Natural killer cell treated with Interleukin-12 subunit alpha and Interleukin-12 subunit beta and Interleukin-15 and Interleukin-18, amount 100 ng/mL, for 72 hours (primary cell): ENCODE measurements at regions not wholly inside any gene's neighbourhood (a gene's known extent, or its start where the extent isn't known, plus 50 kb on each side); places are given as distances from the start of the nearest gene placed in this dataset.

Experiments used
- ATAC-seq, 2 donors: fragments of 150-1000 bp; cut with Tn5 transposase in 1 of 2; sonication (Bioruptor Pico), chemical (Tn5 transposase) in 1 of 2; 2 replicates each; pipeline ENCODE4 v1.10.0; 2021
- DNase-seq: peaks from one replicate; pipeline ENCODE4 v3.0.0; 2022; ENCODE audit warnings: low spot score
- H3K27ac Mint-ChIP-seq, 2 donors: 1 replicate in 1 of 2; 2 replicates in 1 of 2; pipeline ENCODE4 v1.8.0; 2022; ENCODE audit warnings: mixed read lengths in 2 of 2, mild to moderate bottlenecking in 1 of 2, moderate library complexity in 1 of 2
- H3K27me3 Mint-ChIP-seq, 2 donors: 1 replicate in 1 of 2; 2 replicates in 1 of 2; pipeline ENCODE4 v1.8.0; 2022; ENCODE audit warnings: mixed read lengths in 2 of 2
- H3K36me3 Mint-ChIP-seq: one replicate; pipeline ENCODE4 v1.8.0; 2022; ENCODE audit warnings: mixed read lengths
- H3K4me1 Mint-ChIP-seq, 2 donors: 1 replicate in 1 of 2; 2 replicates in 1 of 2; pipeline ENCODE4 v1.8.0; 2022; ENCODE audit warnings: low read depth in 2 of 2, mixed read lengths in 2 of 2, mild to moderate bottlenecking in 1 of 2
- H3K4me3 Mint-ChIP-seq: one replicate; pipeline ENCODE4 v1.8.0; 2022; ENCODE audit warnings: mixed read lengths
- H3K9me3 Mint-ChIP-seq: 2 replicates; pipeline ENCODE4 v1.8.0; 2022; ENCODE audit warnings: mixed read lengths

DNA sequence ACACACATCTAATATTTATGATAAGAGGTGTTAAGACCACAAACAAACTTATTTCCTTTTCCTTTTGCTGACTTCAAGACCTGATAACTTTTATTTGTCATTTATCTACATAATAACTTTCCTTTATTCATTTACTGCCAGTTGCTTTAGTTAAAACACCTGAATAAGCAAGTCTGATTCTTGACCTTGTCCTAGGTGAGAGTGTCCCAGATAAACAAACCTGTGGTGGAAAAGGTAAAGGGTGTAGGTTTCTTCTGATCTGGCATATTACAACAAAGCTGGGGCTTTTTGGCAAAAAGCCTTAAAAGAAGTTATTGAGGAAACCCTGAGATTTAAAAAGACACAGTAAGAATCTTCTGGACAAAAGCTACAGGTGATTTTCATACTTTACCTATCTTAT is 191.5 kb downstream of the ZBBX start:
- Mint-ChIP-seq H3K27ac (no peak overlapping the region), H3K9me3 (peaks cover 14% of the 10 kb centered on the region), H3K4me1 (no peaks in the 10 kb centered on the region), H3K36me3 (peaks cover 7% of the 10 kb centered on the region), H3K27me3 (no peaks in the 10 kb centered on the region), H3K4me3 (no peak overlapping the region)
- no peak for ATAC-seq
- no peak for DNase-seq

DNA sequence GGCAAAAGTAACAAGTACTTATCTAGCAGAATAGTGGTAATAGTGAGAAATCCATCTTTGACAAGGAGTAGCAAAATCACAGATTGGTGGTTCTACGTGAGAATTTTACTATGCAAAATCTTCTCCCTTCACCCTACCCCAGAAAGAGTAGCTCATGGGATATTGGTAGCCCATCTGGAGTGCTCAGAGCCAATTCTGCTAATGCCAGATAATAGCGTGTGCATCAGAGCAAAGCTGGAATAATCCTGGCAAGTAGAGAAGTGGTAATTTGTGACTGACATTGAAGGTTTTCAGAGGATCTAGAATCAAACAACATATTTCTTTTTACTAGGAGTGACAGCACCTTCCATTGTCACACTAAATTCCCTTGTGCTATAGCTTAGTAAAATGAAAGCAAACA is 192.9 kb downstream of the ZBBX start:
- Mint-ChIP-seq H3K36me3 (no peaks in the 10 kb centered on the region), H3K4me1 (no peaks in the 10 kb centered on the region), H3K27me3 (no peaks in the 10 kb centered on the region), H3K27ac (no peak overlapping the region), H3K4me3 (no peak overlapping the region), H3K9me3 (peaks cover 14% of the 10 kb centered on the region)
- ATAC-seq, result no peak
- DNase-seq, result no peak

DNA sequence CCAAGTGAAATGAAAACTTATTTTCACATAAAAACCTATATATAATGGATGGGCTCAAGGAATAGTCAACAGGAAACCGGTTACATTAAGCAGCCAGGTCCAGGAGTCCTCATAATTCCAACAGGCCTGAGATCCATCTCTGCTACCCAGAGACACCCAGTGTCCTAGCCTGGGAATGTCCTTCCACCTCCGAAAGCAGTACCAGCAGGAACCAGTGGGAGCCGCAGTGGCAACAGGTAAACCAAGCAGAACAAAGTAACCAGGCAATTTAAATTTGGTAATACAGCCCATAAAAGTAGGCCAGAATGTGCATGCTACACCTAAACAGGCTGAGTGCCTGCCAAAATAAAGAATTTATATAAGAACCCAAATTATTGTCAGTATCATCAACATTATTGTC is 195.6 kb downstream of the ZBBX start:
- no peak overlapping the region for H3K27ac Mint-ChIP-seq
- no peaks in the 10 kb centered on the region for H3K27me3 Mint-ChIP-seq
- H3K4me3 Mint-ChIP-seq, result no peak overlapping the region
- no peaks in the 10 kb centered on the region for H3K4me1 Mint-ChIP-seq
- no peak for ATAC-seq
- no peaks in the 10 kb centered on the region for H3K36me3 Mint-ChIP-seq
- no peak for DNase-seq
- H3K9me3 Mint-ChIP-seq, result peaks cover 16% of the 10 kb centered on the region

DNA sequence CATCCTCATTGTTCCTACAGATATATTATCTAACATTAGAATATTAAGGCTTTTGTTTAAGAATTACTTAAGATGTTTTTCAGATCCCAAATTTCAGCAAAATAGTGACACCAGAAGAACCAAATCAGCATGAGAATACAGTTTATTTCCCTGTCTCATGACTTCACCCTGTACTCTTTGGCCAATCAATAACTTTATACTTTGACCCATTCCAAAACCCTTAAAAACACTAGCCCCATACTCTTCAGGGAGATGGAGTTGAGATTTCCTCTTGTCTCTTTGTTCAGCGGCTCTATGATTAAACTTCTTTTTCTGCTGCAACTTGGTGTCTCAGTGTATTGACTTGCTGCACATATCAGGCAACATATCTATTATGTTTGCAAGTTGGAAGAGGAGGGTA is 207.7 kb downstream of the ZBBX start:
- ATAC-seq (no peak), DNase-seq (no peak)
- no peaks in the 10 kb centered on the region for H3K27me3 Mint-ChIP-seq
- H3K9me3 Mint-ChIP-seq, result peaks cover 11% of the 10 kb centered on the region
- H3K36me3 Mint-ChIP-seq, result peaks cover 4% of the 10 kb centered on the region
- no peaks in the 10 kb centered on the region for H3K4me1 Mint-ChIP-seq
- H3K27ac Mint-ChIP-seq, result no peak overlapping the region
- H3K4me3 Mint-ChIP-seq, result no peak overlapping the region

DNA sequence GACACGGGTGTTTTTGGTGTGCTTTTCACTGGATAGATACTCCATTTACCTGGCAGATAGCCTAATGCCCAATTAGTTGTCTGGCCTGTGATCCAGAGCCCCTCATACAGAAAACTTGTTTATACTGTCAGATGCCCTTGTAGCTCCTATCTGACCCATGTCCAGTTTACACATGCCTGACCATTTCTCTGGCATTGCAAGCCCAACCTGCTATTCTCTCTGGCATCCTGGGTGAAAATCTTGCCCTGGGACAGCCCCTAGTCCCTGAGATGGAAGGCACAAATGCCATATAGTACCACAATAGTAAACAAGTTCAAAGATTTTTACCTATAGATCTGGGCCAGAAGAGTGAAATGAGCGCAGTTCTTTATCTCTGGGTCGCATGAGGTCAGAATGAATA is 212.6 kb downstream of the ZBBX start:
- Mint-ChIP-seq H3K4me3 (no peak overlapping the region), H3K27me3 (no peaks in the 10 kb centered on the region)
- DNase-seq, result no peak

DNA sequence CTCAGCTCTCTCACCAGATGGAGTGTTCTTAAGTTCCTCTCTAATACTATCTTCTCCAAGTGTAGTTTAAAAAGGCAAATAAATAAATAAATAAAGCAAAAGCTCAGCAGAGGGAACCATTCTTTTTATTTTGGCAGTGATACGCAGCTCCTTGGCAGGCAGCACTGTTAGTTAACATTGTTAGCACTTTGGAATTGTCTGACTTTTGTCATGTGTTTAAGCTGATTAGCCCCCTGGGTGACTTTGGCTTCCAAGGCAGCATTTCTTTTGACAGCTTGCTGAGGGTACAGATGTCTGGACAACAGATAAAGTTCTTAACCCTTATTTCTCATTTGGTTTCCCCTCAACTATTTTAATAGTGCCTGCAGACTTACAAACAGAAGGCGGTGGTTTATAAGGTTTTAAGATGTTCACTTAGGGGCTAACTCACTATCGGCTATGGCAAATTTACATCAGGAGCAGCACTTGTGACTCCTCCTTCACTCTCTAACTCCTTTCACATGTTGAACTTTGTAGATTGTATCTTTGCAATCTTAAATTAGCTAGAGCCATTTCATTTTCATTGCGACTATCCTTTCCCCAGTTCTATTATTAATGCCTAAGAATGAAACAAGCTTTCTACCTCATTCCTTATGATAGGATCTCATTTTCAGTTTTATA is 213.4 kb downstream of the ZBBX start:
- no peaks in the 10 kb centered on the region for H3K27me3 Mint-ChIP-seq
- no peak overlapping the region for H3K4me3 Mint-ChIP-seq
- no peak for DNase-seq
- H3K27ac Mint-ChIP-seq, result no peak overlapping the region
- peaks cover 5% of the 10 kb centered on the region for H3K36me3 Mint-ChIP-seq
- no peak for ATAC-seq
- H3K4me1 Mint-ChIP-seq, result no peaks in the 10 kb centered on the region
- H3K9me3 Mint-ChIP-seq, result peaks cover 8% of the 10 kb centered on the region

More for the DNA sequence above, 212.6 kb downstream of the ZBBX start:
- Mint-ChIP-seq H3K36me3 (peaks cover 5% of the 10 kb centered on the region), H3K9me3 (peaks cover 8% of the 10 kb centered on the region), H3K27ac (no peak overlapping the region), H3K4me1 (no peaks in the 10 kb centered on the region)
- no peak for ATAC-seq

DNA sequence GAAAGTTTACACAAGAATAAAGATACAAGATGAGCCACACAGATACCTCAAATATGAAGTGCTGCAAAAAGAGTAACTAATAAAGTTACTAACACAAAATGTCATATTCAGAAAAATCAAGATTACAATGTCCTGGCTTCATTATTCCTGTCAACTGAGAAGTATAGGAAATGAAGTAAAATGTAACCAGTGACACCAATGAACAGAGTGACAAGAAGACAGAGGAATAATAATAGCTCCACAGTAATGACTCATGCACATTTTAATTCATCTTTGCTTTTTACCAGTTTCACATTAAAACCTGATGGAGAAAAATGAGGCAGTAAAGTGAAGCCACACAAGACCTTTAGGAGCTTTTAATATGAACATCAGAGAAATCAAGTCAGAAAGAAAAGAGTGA is 214.1 kb downstream of the ZBBX start:
- Mint-ChIP-seq H3K9me3 (peaks cover 8% of the 10 kb centered on the region), H3K4me1 (no peaks in the 10 kb centered on the region), H3K27ac (no peak overlapping the region), H3K4me3 (no peak overlapping the region), H3K27me3 (no peaks in the 10 kb centered on the region), H3K36me3 (peaks cover 5% of the 10 kb centered on the region)
- DNase-seq (no peak), ATAC-seq (no peak)

DNA sequence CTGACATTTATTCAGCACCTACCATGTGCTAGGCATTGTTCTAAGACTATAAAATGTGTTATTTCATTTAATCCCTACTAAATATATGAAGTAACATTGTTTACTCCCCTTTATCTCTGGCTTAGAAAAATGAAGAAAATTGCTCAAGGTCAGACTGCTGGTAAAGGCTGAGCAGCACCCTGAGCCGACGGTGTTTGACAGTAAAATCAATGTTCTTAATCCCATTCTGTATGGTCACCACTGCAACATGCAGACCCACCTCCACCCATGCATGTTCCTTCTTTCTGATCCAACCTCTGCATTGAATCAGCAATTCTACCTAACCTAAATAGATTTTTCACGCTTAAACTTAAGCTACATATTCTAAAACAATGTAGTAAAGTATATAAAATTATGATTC is 216.5 kb downstream of the ZBBX start:
- Mint-ChIP-seq H3K27me3 (no peaks in the 10 kb centered on the region), H3K4me1 (no peaks in the 10 kb centered on the region), H3K36me3 (peaks cover 5% of the 10 kb centered on the region), H3K27ac (no peak overlapping the region), H3K9me3 (peaks cover 8% of the 10 kb centered on the region), H3K4me3 (no peak overlapping the region)
- DNase-seq, result no peak
- ATAC-seq, result no peak

DNA sequence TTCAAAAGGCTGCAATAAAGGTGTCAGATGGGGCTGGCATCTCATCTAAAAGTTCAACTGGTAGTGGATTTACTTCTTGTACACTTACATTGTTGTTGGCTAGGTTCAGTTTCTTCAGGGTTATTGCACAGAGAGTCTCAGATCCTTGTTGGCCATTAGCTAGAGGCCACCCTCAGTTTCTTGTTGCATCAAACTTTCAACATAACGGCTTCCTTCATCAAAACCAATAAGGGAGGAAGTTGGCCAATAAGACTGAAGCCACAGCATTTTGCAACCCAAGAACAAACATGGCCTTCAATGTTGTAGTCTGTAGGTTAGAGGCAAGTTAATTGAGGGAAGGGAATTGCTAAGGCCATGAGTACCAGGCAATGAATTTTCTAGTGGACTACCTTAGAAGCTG is 218.0 kb downstream of the ZBBX start:
- ATAC-seq, result no peak
- Mint-ChIP-seq H3K4me1 (no peaks in the 10 kb centered on the region), H3K4me3 (no peak overlapping the region)

DNA sequence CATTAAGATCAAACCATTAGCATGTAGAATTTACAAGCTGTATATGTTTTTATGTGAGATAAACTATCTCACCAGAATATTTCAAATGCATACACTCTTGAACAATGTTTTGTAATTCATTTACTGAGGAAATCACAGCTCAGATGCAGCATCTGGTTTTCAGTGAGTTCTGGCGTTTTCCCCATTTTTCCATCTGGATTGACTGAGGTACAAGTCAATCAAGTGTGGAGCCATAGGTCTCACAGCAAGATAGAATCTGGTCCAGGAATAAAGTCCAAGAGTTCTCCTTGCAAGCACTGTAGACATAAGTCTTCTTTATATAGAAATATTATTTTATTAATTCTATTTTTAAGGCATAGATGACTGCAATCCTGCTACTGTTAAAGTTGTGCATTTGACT is 219.3 kb downstream of the ZBBX start:
- Mint-ChIP-seq H3K9me3 (peaks cover 5% of the 10 kb centered on the region), H3K36me3 (peaks cover 9% of the 10 kb centered on the region), H3K4me1 (no peaks in the 10 kb centered on the region), H3K27me3 (no peaks in the 10 kb centered on the region), H3K27ac (no peak overlapping the region), H3K4me3 (no peak overlapping the region)
- ATAC-seq (no peak), DNase-seq (no peak)

More for the DNA sequence above, 218.0 kb downstream of the ZBBX start:
- Mint-ChIP-seq H3K36me3 (peaks cover 7% of the 10 kb centered on the region), H3K9me3 (peaks cover 5% of the 10 kb centered on the region), H3K27me3 (no peaks in the 10 kb centered on the region), H3K27ac (no peak overlapping the region)
- DNase-seq, result no peak

DNA sequence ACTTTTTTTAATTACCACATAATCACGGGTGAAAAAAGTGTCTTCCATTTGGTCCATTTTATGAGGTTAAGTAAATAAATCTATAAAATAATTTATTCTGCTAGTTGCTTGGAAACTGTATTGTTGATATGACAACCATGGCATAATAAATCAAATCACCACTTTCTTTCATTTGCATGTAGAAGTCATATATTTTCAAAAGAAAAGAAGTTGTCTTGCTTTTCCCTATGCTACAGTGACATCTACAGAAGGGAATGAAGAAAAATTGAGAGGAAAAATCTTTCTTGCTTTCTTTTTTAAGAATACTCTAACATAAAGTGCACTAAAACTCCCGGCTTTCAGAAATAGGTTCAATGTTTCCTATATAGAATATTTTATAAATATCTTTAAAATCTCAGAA is 228.5 kb downstream of the ZBBX start:
- DNase-seq, result no peak
- Mint-ChIP-seq H3K36me3 (no peaks in the 10 kb centered on the region), H3K4me1 (no peaks in the 10 kb centered on the region), H3K27me3 (no peaks in the 10 kb centered on the region), H3K9me3 (peaks cover 4% of the 10 kb centered on the region), H3K27ac (no peak overlapping the region), H3K4me3 (no peak overlapping the region)
- no peak for ATAC-seq

DNA sequence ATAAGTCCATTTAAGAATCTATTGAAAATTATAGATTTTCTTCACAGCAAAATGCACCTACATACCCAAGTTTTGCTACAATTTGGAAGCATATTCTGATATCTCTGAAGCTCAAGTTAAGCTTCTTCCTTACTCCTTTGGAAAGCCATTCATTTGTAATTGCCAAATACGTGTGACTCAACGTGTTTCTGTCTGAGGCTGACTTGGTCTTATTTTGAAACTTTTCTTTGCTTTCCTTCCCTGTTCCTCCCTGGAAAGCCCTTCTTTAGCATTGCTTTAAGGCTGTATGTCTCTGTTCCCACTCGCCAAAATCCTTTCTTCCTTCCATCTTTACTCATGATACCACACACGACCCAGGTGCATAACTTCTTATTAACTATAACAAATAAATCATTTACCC is 232.0 kb downstream of the ZBBX start:
- Mint-ChIP-seq H3K4me1 (no peaks in the 10 kb centered on the region), H3K9me3 (no peaks in the 10 kb centered on the region), H3K27me3 (no peaks in the 10 kb centered on the region), H3K4me3 (no peak overlapping the region), H3K36me3 (no peaks in the 10 kb centered on the region), H3K27ac (no peak overlapping the region)
- ATAC-seq (no peak), DNase-seq (no peak)

DNA sequence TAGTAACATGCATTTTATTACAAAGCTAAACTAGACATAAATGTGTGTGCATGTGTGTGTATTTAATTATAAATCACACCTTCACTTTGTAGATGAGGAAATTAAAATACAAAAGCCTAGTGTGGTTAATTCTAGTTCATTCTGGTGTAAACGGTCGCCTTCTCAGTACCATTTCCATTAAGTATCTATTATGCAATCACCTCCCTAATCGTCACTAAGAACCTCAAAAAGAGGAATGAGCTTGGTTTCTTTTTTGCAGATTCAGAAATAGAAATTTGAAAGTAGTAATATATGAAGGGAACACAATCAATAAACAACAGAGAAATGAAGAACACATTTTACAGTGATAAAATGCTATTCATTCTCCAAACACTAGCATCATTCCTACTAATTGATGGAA is 233.2 kb downstream of the ZBBX start:
- no peaks in the 10 kb centered on the region for H3K27me3 Mint-ChIP-seq
- H3K36me3 Mint-ChIP-seq, result no peaks in the 10 kb centered on the region
- no peak overlapping the region for H3K27ac Mint-ChIP-seq
- no peak overlapping the region for H3K4me3 Mint-ChIP-seq
- no peak for ATAC-seq
- H3K9me3 Mint-ChIP-seq, result no peaks in the 10 kb centered on the region
- no peak for DNase-seq
- H3K4me1 Mint-ChIP-seq, result no peaks in the 10 kb centered on the region

DNA sequence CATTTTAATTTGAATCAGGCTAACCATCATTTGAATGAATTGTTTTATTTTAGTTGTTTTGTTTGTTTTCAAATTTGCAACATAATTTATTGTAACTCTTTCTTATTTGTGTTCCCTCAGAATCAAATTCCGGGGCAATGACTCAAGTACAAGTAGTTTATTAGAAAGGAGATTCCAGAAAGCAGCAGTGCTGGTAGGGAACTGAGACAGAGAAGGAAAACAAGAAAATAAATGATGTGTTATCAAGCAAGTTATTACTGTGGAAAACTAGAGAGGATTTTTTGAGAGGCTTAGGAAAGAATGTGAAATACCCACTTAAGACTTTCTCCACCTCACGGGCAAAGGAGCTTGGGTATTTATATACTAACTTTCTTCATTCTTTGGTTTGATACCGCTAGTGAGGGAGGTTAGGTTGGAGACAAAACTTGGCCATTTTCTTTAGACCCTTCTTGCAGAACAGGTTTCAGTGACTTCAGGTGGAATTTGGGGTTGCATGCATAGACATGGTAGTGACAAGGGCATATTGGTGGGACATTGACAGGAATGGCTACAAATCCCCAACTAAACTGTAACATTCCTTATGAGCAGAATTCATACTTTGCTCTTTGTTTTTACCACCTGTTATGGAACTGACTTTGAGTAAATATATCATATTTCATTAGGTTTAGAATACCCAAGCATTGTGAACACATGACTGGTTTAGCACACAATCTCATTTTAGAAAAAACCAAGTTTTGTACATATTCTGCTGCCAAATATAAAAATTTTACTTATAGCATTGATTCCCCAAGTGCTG is 254.3 kb downstream of the ZBBX start:
- Mint-ChIP-seq H3K27me3 (no peaks in the 10 kb centered on the region), H3K4me1 (no peaks in the 10 kb centered on the region), H3K36me3 (no peaks in the 10 kb centered on the region), H3K27ac (no peak overlapping the region), H3K4me3 (no peak overlapping the region), H3K9me3 (peaks cover 10% of the 10 kb centered on the region)
- ATAC-seq (no peak), DNase-seq (no peak)

DNA sequence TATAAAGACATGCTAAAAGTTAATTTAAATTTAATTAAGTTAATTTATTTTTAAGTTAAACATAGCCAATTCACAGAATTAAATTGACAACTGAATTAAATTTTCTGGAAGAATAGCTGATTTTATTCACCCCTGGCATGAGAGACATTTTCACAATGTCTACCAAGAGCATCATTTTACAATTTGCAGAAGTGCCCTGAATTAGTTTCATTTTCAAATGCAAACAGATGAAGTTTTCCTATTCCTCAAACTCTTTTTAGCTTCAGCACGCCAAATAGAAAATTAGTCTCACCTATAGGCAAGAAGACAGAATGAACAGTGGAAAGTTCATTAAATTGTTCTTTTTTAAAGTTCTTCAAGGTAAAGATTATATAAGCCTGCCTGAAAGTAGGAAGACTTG is 259.3 kb downstream of the ZBBX start:
- Mint-ChIP-seq H3K4me3 (no peak overlapping the region), H3K4me1 (no peaks in the 10 kb centered on the region), H3K27ac (no peak overlapping the region), H3K27me3 (no peaks in the 10 kb centered on the region), H3K9me3 (peaks cover 9% of the 10 kb centered on the region), H3K36me3 (no peaks in the 10 kb centered on the region)
- ATAC-seq (no peak), DNase-seq (no peak)
